HEK293 (cell line): ENCODE measurements at regions not wholly inside any gene's neighbourhood (a gene's known extent, or its start where the extent isn't known, plus 50 kb on each side); places are given as distances from the start of the nearest gene placed in this dataset.

Experiments used
- CTCF ChIA-PET: fragments of 350-600 bp; formaldehyde crosslinking; extraction: SDS; loops from one replicate; lab custom pipeline; 2021; ENCODE audit warnings: antibody characterized with exemption; lab: Yijun Ruan, JAX
- POLR2A ChIA-PET: fragments of 300-600 bp; formaldehyde crosslinking; extraction: SDS; loops from one replicate; lab custom pipeline; 2020; ENCODE audit warnings: antibody characterized with exemption, inconsistent platforms; lab: Yijun Ruan, JAX
- H3K27ac ChIP-seq: fragments of 200-500 bp; sonication (Bioruptor generic); 2 replicates; pipeline ENCODE4 v1.5.1; 2014; ENCODE audit warnings: low read depth, low read length, control low read depth, inconsistent platforms; ENCODE audit errors: extremely low read depth
- H3K36me3 ChIP-seq, 2 experiments: fragments of 200-500 bp in 1 of 2; sonication (Bioruptor generic) in 1 of 2; 1 replicate in 1 of 2; 2 replicates in 1 of 2; pipeline ENCODE4 v1.5.1; 2014 to 2017; ENCODE audit warnings: inconsistent platforms in 2 of 2, low read length in 2 of 2; ENCODE audit not compliant: control insufficient read depth in 2 of 2, insufficient read depth in 1 of 2
- H3K4me1 ChIP-seq: fragments of 200-500 bp; sonication (Bioruptor generic); 2 replicates; pipeline ENCODE4 v1.5.1; 2014; ENCODE audit warnings: mild to moderate bottlenecking, low read length, inconsistent platforms; ENCODE audit not compliant: control insufficient read depth, insufficient read depth
- H3K4me3 ChIP-seq: 2 replicates; pipeline ENCODE4 v1.5.1; 2011; ENCODE audit warnings: low read depth, mild to moderate bottlenecking, control low read depth, low read length, moderate library complexity
- H3K9me3 ChIP-seq: fragments of 200-500 bp; sonication (Bioruptor generic); 2 replicates; pipeline ENCODE4 v1.5.1; 2014; ENCODE audit warnings: low read depth, low read length, inconsistent platforms; ENCODE audit not compliant: control insufficient read depth, insufficient read depth
- HOXD13 ChIP-seq: sonication (generic); formaldehyde crosslinking; IDR thresholded peaks from 2 replicates; pipeline ENCODE4 v1.8.0; 2022; ENCODE audit warnings: missing genetic modification reagents, borderline replicate concordance
- KLF9 ChIP-seq: fragments of 450-650 bp; formaldehyde crosslinking; IDR thresholded peaks from 2 replicates; pipeline ENCODE4 v1.5.1; 2016; ENCODE audit warnings: missing biosample characterization, missing genetic modification characterization, low read depth
- RBAK ChIP-seq: fragments of 450-650 bp; formaldehyde crosslinking; IDR thresholded peaks from 2 replicates; pipeline ENCODE4 v1.5.1; 2016; ENCODE audit warnings: missing biosample characterization, missing genetic modification characterization
- ZBTB49 ChIP-seq: fragments of 450-650 bp; formaldehyde crosslinking; IDR thresholded peaks from 2 replicates; pipeline ENCODE4 v1.5.1; 2016; ENCODE audit warnings: missing biosample characterization, missing genetic modification characterization, low read depth
- ZFP3 ChIP-seq: fragments of 450-650 bp; formaldehyde crosslinking; IDR thresholded peaks from 2 replicates; pipeline ENCODE4 v1.5.1; 2016; ENCODE audit warnings: low read depth, missing biosample characterization, missing genetic modification characterization
- ZNF24 ChIP-seq: fragments of 450-650 bp; formaldehyde crosslinking; IDR thresholded peaks from 2 replicates; pipeline ENCODE4 v1.5.1; 2016; ENCODE audit warnings: missing biosample characterization, missing genetic modification characterization
- ZNF266 ChIP-seq: fragments of 450-650 bp; formaldehyde crosslinking; IDR thresholded peaks from 2 replicates; pipeline ENCODE4 v1.5.1; 2016; ENCODE audit warnings: missing biosample characterization, missing genetic modification characterization, low read depth
- ZNF48 ChIP-seq: fragments of 450-650 bp; formaldehyde crosslinking; IDR thresholded peaks from 2 replicates; pipeline ENCODE4 v1.5.1; 2016; ENCODE audit warnings: missing biosample characterization, missing genetic modification characterization
- ZNF513 ChIP-seq: fragments of 450-650 bp; IDR thresholded peaks from 2 replicates; pipeline ENCODE4 v1.5.1; 2018; ENCODE audit warnings: missing biosample characterization, missing genetic modification characterization
- ZNF518A ChIP-seq: fragments of 450-650 bp; formaldehyde crosslinking; conservative IDR thresholded peaks from 2 replicates; pipeline ENCODE4 v1.5.1; 2016; ENCODE audit warnings: low read depth, missing biosample characterization, missing genetic modification characterization
- ZNF521 ChIP-seq: fragments of 450-650 bp; formaldehyde crosslinking; IDR thresholded peaks from 2 replicates; pipeline ENCODE4 v1.5.1; 2017; ENCODE audit warnings: missing biosample characterization, mild to moderate bottlenecking, missing genetic modification characterization
- ZNF664 ChIP-seq: fragments of 450-650 bp; formaldehyde crosslinking; IDR thresholded peaks from 2 replicates; pipeline ENCODE4 v1.5.1; 2016; ENCODE audit warnings: missing biosample characterization, missing genetic modification characterization

- H3K9me3 ChIP-seq: no peaks in the 10 kb centered on the region; the same call in 1 of the 2 replicates
Measured at GRCh38 chr6:125688138-125688537, 61.3 kb upstream of the HEY2 start.

GRCh38 chr6:125693480-125693879 lies 56.0 kb upstream of the HEY2 start:
- no peaks in the 10 kb centered on the region; the same call in 1 of the 2 replicates for H3K9me3 ChIP-seq
- no peak overlapping the region for H3K4me3 ChIP-seq
- H3K27ac ChIP-seq: no peak overlapping the region
- no peaks in the 10 kb centered on the region for H3K36me3 ChIP-seq
- TF ChIP-seq ZNF24 (tag by site-specific recombination) (no peak), ZFP3 (tag by site-specific recombination) (no peak), ZNF664 (tag by site-specific recombination) (no peak), HOXD13 (no peak), ZNF518A (tag by site-specific recombination) (no peak), KLF9 (tag by site-specific recombination) (no peak), ZNF513 (tag by site-specific recombination) (no peak)
- ChIA-PET CTCF (no interaction called here), POLR2A (no interaction called here)
- no peaks in the 10 kb centered on the region for H3K4me1 ChIP-seq

More at GRCh38 chr6:125688138-125688537, 61.3 kb upstream of the HEY2 start:
- no peak overlapping the region for H3K27ac ChIP-seq
- no peak overlapping the region for H3K4me3 ChIP-seq
- no peaks in the 10 kb centered on the region for H3K36me3 ChIP-seq
- CTCF ChIA-PET: no interaction called here
- H3K4me1 ChIP-seq: no peaks in the 10 kb centered on the region
- POLR2A ChIA-PET: no interaction called here
- no peak for TF ChIP-seq RBAK (tag by site-specific recombination)

GRCh38 chr6:125699591-125699990 lies 49.8 kb upstream of the HEY2 start:
- POLR2A ChIA-PET: no interaction called here

More at GRCh38 chr6:125699591-125699990, 49.8 kb upstream of the HEY2 start:
- H3K36me3 ChIP-seq: no peaks in the 10 kb centered on the region
- H3K27ac ChIP-seq: no peak overlapping the region
- no peak overlapping the region for H3K4me3 ChIP-seq
- no peaks in the 10 kb centered on the region for H3K4me1 ChIP-seq
- TF ChIP-seq ZNF48 (tag by site-specific recombination) (no peak), RBAK (tag by site-specific recombination) (no peak), ZNF521 (tag by site-specific recombination) (no peak), ZBTB49 (no peak), ZNF266 (tag by site-specific recombination) (no peak)
- CTCF ChIA-PET: interaction anchor here (0.6 to 0.8 kb wide), 2 partner anchors 62 to 257 kb away, joined by 3 read pairs; partner anchors contain the start of gene HINT3
- no peaks in the 10 kb centered on the region for H3K9me3 ChIP-seq
